ENCODE measurements at regions not wholly inside any gene's neighbourhood (a gene's known extent, or its start where the extent isn't known, plus 50 kb on each side); places are given as distances from the start of the nearest gene placed in this dataset.
A peak's percentile ranks its signal among the peaks of the same experiment; 100 is the strongest.

- no peak for TF ChIP-seq CTCF (IDR thresholded peaks at IDR 0.05)
- TF ChIP-seq POLR2A (IDR thresholded peaks at IDR 0.05), result no peak
- TF ChIP-seq EP300 (IDR thresholded peaks at IDR 0.05), result no peak
- peak in 1 of 4 donors; percentile 27 for TF ChIP-seq POLR2AphosphoS5 (IDR thresholded peaks at IDR 0.05)
Observed at GRCh38 chr17:20852239-20852989, 190.4 kb downstream of the USP22 start.
